ENCODE measurements at regions not wholly inside any gene's neighbourhood (a gene's known extent, or its start where the extent isn't known, plus 50 kb on each side); places are given as distances from the start of the nearest gene placed in this dataset.
"Not testable (repeated sequence)": the region's sequence is repeated elsewhere in the genome, so short reads cannot be mapped to it uniquely, and the experiment has no call there.

- not testable (repeated sequence) for TF ChIP-seq POLR2A (IDR thresholded peaks at IDR 0.05; ENCODE audit: low read depth, low read length); RFX5 (IDR thresholded peaks at IDR 0.05; ENCODE audit: low read depth, low read length); RAD21 (IDR thresholded peaks at IDR 0.05; ENCODE audit: low read length); CTCF (conservative IDR thresholded peaks at IDR 0.05; ENCODE audit: low read depth, low read length); MXI1 (IDR thresholded peaks at IDR 0.05; ENCODE audit: borderline replicate concordance, low read depth, low read length); CEBPB (IDR thresholded peaks at IDR 0.05; ENCODE audit: low read depth, low read length); BHLHE40 (IDR thresholded peaks at IDR 0.05; ENCODE audit: low read depth, low read length); FOS (IDR thresholded peaks at IDR 0.05; ENCODE audit: low read depth, low read length)
- TF ChIP-seq, protein P1, sequence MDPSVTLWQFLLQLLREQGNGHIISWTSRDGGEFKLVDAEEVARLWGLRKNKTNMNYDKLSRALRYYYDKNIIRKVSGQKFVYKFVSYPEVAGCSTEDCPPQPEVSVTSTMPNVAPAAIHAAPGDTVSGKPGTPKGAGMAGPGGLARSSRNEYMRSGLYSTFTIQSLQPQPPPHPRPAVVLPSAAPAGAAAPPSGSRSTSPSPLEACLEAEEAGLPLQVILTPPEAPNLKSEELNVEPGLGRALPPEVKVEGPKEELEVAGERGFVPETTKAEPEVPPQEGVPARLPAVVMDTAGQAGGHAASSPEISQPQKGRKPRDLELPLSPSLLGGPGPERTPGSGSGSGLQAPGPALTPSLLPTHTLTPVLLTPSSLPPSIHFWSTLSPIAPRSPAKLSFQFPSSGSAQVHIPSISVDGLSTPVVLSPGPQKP (IDR thresholded peaks at IDR 0.05; ENCODE audit: borderline replicate concordance, low read depth, low read length) = not testable (repeated sequence)
These were observed 60.0 kb upstream of the ARID1A start for GRCh38 chr1:26635800-26636199.
